Mesenchymal stem cell (in vitro differentiated cells and primary cell): ENCODE measurements at regions not wholly inside any gene's neighbourhood (a gene's known extent, or its start where the extent isn't known, plus 50 kb on each side); places are given as distances from the start of the nearest gene placed in this dataset.
A peak's percentile ranks its signal among the peaks of the same experiment; 100 is the strongest.

Experiments used
- DNase-seq: peaks from one replicate; pipeline ENCODE4 v3.0.0-alpha.2; 2013
- H2AFZ ChIP-seq: one replicate; pipeline ENCODE4 v1.6.1; 2013; ENCODE audit warnings: low read depth, mild to moderate bottlenecking, control low read depth, inconsistent platforms, low read length, moderate library complexity
- H2AK5ac ChIP-seq: 2 replicates; pipeline ENCODE4 v1.6.1; 2013; ENCODE audit warnings: low read length, moderate library complexity, mild to moderate bottlenecking, inconsistent platforms; ENCODE audit not compliant: severe bottlenecking
- H2BK120ac ChIP-seq: one replicate; pipeline ENCODE4 v1.6.1; 2013; ENCODE audit warnings: low read depth, mild to moderate bottlenecking, inconsistent platforms, low read length, moderate library complexity
- H2BK12ac ChIP-seq, 2 experiments: one replicate each; pipeline ENCODE4 v1.6.1; 2013; ENCODE audit warnings: inconsistent platforms in 2 of 2, low read length in 2 of 2, mild to moderate bottlenecking in 2 of 2, moderate library complexity in 2 of 2, control low read depth in 1 of 2
- H2BK15ac ChIP-seq: one replicate; pipeline ENCODE4 v1.6.1; 2013; ENCODE audit warnings: mild to moderate bottlenecking, low read depth, inconsistent platforms; ENCODE audit not compliant: poor library complexity, severe bottlenecking
- H2BK5ac ChIP-seq: 2 replicates; pipeline ENCODE4 v1.6.1; 2013; ENCODE audit warnings: low read depth, mild to moderate bottlenecking, low read length, control low read depth, inconsistent platforms; ENCODE audit not compliant: poor library complexity, severe bottlenecking
- H3K14ac ChIP-seq, 2 experiments: one replicate each; pipeline ENCODE4 v1.6.1; 2013; ENCODE audit warnings: inconsistent platforms in 2 of 2, low read length in 2 of 2, control low read depth in 1 of 2, mild to moderate bottlenecking in 1 of 2, moderate library complexity in 1 of 2
- H3K18ac ChIP-seq, 2 experiments: one replicate each; pipeline ENCODE4 v1.6.1; 2013; ENCODE audit warnings: inconsistent platforms in 2 of 2, low read length in 2 of 2, control low read depth in 1 of 2, low read depth in 1 of 2, mild to moderate bottlenecking in 1 of 2
- H3K23ac ChIP-seq, 2 experiments: one replicate each; pipeline ENCODE4 v1.6.1; 2013; ENCODE audit warnings: inconsistent platforms in 2 of 2, low read length in 2 of 2, mild to moderate bottlenecking in 2 of 2, moderate library complexity in 2 of 2, control low read depth in 1 of 2
- H3K27ac ChIP-seq: 2 replicates; pipeline ENCODE4 v1.5.1; 2013; ENCODE audit warnings: mild to moderate bottlenecking, moderate library complexity, low read length, control low read depth, inconsistent platforms; ENCODE audit not compliant: poor library complexity, severe bottlenecking
- H3K27me3 ChIP-seq, 2 experiments: 2 replicates each; pipeline versions ENCODE4 v1.6.1 to v1.7.0; 2013; ENCODE audit warnings: low read length in 2 of 2, mild to moderate bottlenecking in 2 of 2, moderate library complexity in 2 of 2, control low read depth in 1 of 2, inconsistent platforms in 1 of 2; ENCODE audit not compliant: control insufficient read depth in 1 of 2, insufficient read depth in 1 of 2
- H3K36me3 ChIP-seq, 2 experiments: 2 replicates each; pipeline versions ENCODE4 v1.6.1 to v1.7.0; 2013; ENCODE audit warnings: low read length in 2 of 2, control low read depth in 1 of 2, inconsistent platforms in 1 of 2, low read depth in 1 of 2, mild to moderate bottlenecking in 1 of 2; ENCODE audit not compliant: insufficient read depth in 2 of 2, control insufficient read depth in 1 of 2
- H3K4ac ChIP-seq, 2 experiments: one replicate each; pipeline ENCODE4 v1.6.1; 2013; ENCODE audit warnings: inconsistent platforms in 2 of 2, low read length in 2 of 2, mild to moderate bottlenecking in 2 of 2, moderate library complexity in 2 of 2, control low read depth in 1 of 2, low read depth in 1 of 2
- H3K4me1 ChIP-seq: 2 replicates; pipeline ENCODE4 v1.6.1; 2013; ENCODE audit warnings: low read depth, low read length, control low read depth; ENCODE audit not compliant: control insufficient read depth, insufficient read depth
- H3K4me2 ChIP-seq: 2 replicates; pipeline ENCODE4 v1.6.1; 2013; ENCODE audit warnings: low read length, mild to moderate bottlenecking, inconsistent platforms; ENCODE audit not compliant: poor library complexity, severe bottlenecking
- H3K4me3 ChIP-seq, 2 experiments: 2 replicates each; pipeline versions ENCODE4 v1.5.1 to v1.7.0; 2013; ENCODE audit warnings: low read length in 2 of 2, mild to moderate bottlenecking in 2 of 2, control low read depth in 1 of 2, low read depth in 1 of 2; ENCODE audit not compliant: insufficient read depth in 1 of 2
- H3K79me1 ChIP-seq: replicated peaks from 2 replicates; pipeline ENCODE4 v1.6.1; 2013; ENCODE audit warnings: mild to moderate bottlenecking, control low read depth, low read length, inconsistent platforms; ENCODE audit not compliant: poor library complexity, severe bottlenecking
- H3K9ac ChIP-seq: 2 replicates; pipeline ENCODE4 v1.7.0; 2013; ENCODE audit warnings: mild to moderate bottlenecking, low read length, moderate library complexity
- H3K9me3 ChIP-seq: 2 replicates; pipeline ENCODE4 v1.7.0; 2013; ENCODE audit warnings: mild to moderate bottlenecking, low read length; ENCODE audit not compliant: control insufficient read depth
- H4K8ac ChIP-seq: one replicate; pipeline ENCODE4 v1.6.1; 2013; ENCODE audit warnings: inconsistent platforms, mild to moderate bottlenecking, low read length, moderate library complexity
- H4K91ac ChIP-seq: one replicate; pipeline ENCODE4 v1.6.1; 2013; ENCODE audit warnings: mild to moderate bottlenecking, low read length, inconsistent platforms
- WGBS: methylation state at CpG from one replicate; pipeline ENCODE4 v1.1.7; 2013; ENCODE audit warnings: mixed read lengths; 5-methylcytosine and 5-hydroxymethylcytosine counted together

- H3K4me1 ChIP-seq: peaks cover 19% of the 10 kb centered on the region
- H4K91ac ChIP-seq: no peak overlapping the region
- no peak overlapping the region for H3K4me2 ChIP-seq
- H3K4me3 ChIP-seq: no peak overlapping the region
- no peak overlapping the region for H2AK5ac ChIP-seq
- no peak overlapping the region for H3K18ac ChIP-seq
- 20% methylated on average over 8 of the region's 8 CpGs for WGBS
- no peak overlapping the region for H3K27ac ChIP-seq
- no peak overlapping the region for H3K14ac ChIP-seq
- H2BK15ac ChIP-seq: no peak overlapping the region
- no peak overlapping the region for H3K9ac ChIP-seq
- H4K8ac ChIP-seq: no peak overlapping the region
- H3K23ac ChIP-seq: no peak overlapping the region
- H2BK12ac ChIP-seq: no peak overlapping the region
- H3K27me3 ChIP-seq: peaks cover 96 to 100% of the 10 kb centered on the region in 2 experiments
- H2BK5ac ChIP-seq: no peak overlapping the region
- H2AFZ ChIP-seq: no peak overlapping the region
- H2BK120ac ChIP-seq: no peak overlapping the region
- H3K4ac ChIP-seq: no peak overlapping the region
- H3K79me1 ChIP-seq: no peaks in the 10 kb centered on the region
- DNase-seq: no peak
- no peaks in the 10 kb centered on the region for H3K36me3 ChIP-seq
- no peaks in the 10 kb centered on the region for H3K9me3 ChIP-seq
Measured at GRCh38 chr15:96414875-96415274, 84.4 kb downstream of the NR2F2 start.

GRCh38 chr15:96415513-96416217 is 85.2 kb downstream of the NR2F2 start:
- no peak overlapping the region for H2BK5ac ChIP-seq
- peaks cover 94 to 100% of the 10 kb centered on the region in 2 experiments for H3K27me3 ChIP-seq
- no peak overlapping the region for H3K27ac ChIP-seq
- H3K18ac ChIP-seq: no peak overlapping the region
- WGBS: 2% methylated on average over 17 of the region's 21 CpGs
- DNase-seq: no peak
- H3K9ac ChIP-seq: no peak overlapping the region
- peaks cover 19% of the 10 kb centered on the region for H3K4me1 ChIP-seq
- no peak overlapping the region for H3K4me2 ChIP-seq
- H3K9me3 ChIP-seq: no peaks in the 10 kb centered on the region
- no peaks in the 10 kb centered on the region for H3K79me1 ChIP-seq
- H4K8ac ChIP-seq: no peak overlapping the region
- H3K23ac ChIP-seq: no peak overlapping the region
- H4K91ac ChIP-seq: no peak overlapping the region
- H3K14ac ChIP-seq: no peak overlapping the region
- no peak overlapping the region for H2AK5ac ChIP-seq
- no peaks in the 10 kb centered on the region for H3K36me3 ChIP-seq
- H2BK15ac ChIP-seq: no peak overlapping the region
- H2BK12ac ChIP-seq: no peak overlapping the region
- H3K4ac ChIP-seq: no peak overlapping the region
- H2AFZ ChIP-seq: no peak overlapping the region
- peak overlapping the region in 1 of 2 experiments; percentile 68 for H3K4me3 ChIP-seq
- no peak overlapping the region for H2BK120ac ChIP-seq

GRCh38 chr15:96416218-96416933 is 85.9 kb downstream of the NR2F2 start:
- DNase-seq: no peak
- Histone ChIP-seq H2AFZ (no peak overlapping the region), H2AK5ac (no peak overlapping the region), H3K9ac (no peak overlapping the region), H3K79me1 (no peaks in the 10 kb centered on the region), H4K8ac (no peak overlapping the region), H2BK15ac (no peak overlapping the region), H3K4me2 (peak overlapping the region; percentile 60), H2BK120ac (no peak overlapping the region), H3K23ac (peak overlapping the region in 1 of 2 experiments; percentile 45), H3K27ac (no peak overlapping the region), H3K9me3 (no peaks in the 10 kb centered on the region), H2BK12ac (no peak overlapping the region), H3K18ac (no peak overlapping the region), H3K14ac (no peak overlapping the region), H2BK5ac (no peak overlapping the region), H3K4me3 (peak overlapping the region in 1 of 2 experiments; percentile 68), H3K36me3 (no peaks in the 10 kb centered on the region), H3K4me1 (peaks cover 19% of the 10 kb centered on the region), H4K91ac (no peak overlapping the region), H3K27me3 (peaks cover 92 to 99% of the 10 kb centered on the region in 2 experiments), H3K4ac (no peak overlapping the region)
- under 1% methylated on average over 45 of the region's 58 CpGs for WGBS

GRCh38 chr15:96416934-96417759 is 86.6 kb downstream of the NR2F2 start:
- Histone ChIP-seq H2BK5ac (no peak overlapping the region), H3K27ac (no peak overlapping the region), H3K36me3 (no peaks in the 10 kb centered on the region), H3K4me1 (peaks cover 19% of the 10 kb centered on the region), H3K4me2 (peak overlapping the region; percentile 60), H2BK120ac (no peak overlapping the region), H2AFZ (no peak overlapping the region), H3K9ac (no peak overlapping the region), H3K18ac (no peak overlapping the region), H3K27me3 (peaks cover 90 to 98% of the 10 kb centered on the region in 2 experiments), H4K91ac (peak overlapping the region; percentile 20), H2BK15ac (no peak overlapping the region), H2BK12ac (no peak overlapping the region), H3K4ac (no peak overlapping the region), H4K8ac (no peak overlapping the region), H2AK5ac (no peak overlapping the region), H3K14ac (no peak overlapping the region), H3K4me3 (peak overlapping the region; percentile 14 to 68), H3K79me1 (no peaks in the 10 kb centered on the region), H3K9me3 (no peaks in the 10 kb centered on the region), H3K23ac (peak overlapping the region in 1 of 2 experiments; percentile 45)
- 2% methylated on average over 44 of the region's 51 CpGs for WGBS
- peak; percentile 28 for DNase-seq
